GM19043 (cell line): ENCODE measurements at regions not wholly inside any gene's neighbourhood (a gene's known extent, or its start where the extent isn't known, plus 50 kb on each side); places are given as distances from the start of the nearest gene placed in this dataset.

ENCODE experiments used
- ATAC-seq: cut with Tn5 transposase; IDR thresholded peaks from one replicate; pipeline ENCODE4 v1.9.1; 2021; ENCODE audit warnings: low read depth; ENCODE audit not compliant: unreplicated experiment

DNA sequence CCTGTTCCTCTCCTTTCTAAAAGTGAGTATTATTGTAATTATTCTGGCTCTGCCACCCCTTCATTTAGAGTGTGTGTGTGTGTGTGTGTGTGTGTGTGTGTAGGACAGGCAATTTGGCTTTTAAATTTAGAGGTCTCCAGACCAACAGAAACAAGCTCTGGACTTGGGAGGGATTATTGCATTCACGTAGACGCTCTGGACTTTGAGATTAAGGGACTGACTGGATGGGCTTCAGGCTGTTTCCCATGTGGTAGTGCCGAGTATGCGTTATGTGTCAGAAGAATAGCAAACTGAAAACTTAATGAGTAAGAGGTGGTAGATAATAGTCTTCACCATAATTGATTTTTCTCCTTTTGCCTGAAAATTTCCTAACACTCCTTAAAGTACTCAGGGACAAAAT, 281.9 kb downstream of the USP25 start:
- no peak for ATAC-seq

GRCh38 chr21:16013570-16013969, 283.8 kb downstream of the USP25 start:
- no peak for ATAC-seq

DNA sequence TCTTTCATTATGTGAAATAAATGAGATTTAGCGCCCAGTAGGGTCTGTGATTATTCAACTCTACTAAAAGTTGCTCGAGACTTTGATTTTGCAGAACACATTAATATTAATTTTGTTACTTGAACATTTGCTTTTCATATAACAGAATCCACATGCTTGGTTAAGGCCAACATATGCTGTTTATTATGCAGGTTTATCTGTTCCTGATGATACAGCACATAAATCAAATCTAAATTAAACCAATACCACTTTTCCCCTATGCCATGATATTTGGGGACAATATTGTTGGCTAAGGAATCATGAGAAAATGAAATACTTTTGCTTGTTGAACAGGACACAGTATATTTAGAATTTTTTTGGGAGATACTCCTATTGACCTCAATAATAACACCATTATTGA, 291.1 kb downstream of the USP25 start:
- no peak for ATAC-seq

DNA sequence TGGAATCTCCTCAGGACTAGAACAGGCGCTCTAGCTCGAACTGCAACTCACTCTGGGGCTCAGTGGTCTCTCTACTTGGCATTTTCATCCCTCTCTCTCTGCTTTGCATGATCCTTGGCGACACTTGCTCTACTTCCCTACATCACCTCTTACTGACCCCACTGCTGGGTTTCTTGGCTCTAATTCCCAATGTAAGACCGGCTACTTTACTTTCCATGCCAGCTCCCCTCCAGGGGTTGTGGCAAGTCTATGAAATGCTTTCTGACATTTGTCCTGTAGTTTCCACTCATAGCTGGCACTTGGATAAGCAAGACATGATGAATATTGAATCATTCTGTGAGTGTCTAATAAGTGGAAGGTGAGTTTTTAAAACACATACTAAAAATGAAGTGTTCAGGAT, 292.3 kb downstream of the USP25 start:
- no peak for ATAC-seq

GRCh38 chr21:16022921-16023320, 293.1 kb downstream of the USP25 start:
- ATAC-seq, result no peak

DNA sequence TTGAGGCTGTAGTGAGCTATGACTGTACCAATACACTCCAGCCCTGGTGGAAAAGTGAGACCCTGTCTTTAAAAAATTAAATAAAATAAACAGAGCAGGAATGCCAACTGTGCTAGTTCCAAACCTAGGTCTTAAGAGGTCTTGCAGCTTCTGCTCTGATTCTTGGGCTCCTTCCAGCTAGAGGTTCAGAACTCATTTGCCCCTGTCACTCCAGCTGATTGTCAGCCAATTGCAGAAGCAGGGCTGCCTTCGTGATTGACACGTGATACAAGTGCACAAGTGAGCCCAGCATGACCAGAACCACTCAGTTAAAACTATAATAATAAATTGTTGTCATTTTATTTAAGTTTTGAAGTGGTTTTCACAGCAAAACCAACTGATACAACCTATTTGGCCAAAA, 298.4 kb downstream of the USP25 start:
- ATAC-seq, result no peak

DNA sequence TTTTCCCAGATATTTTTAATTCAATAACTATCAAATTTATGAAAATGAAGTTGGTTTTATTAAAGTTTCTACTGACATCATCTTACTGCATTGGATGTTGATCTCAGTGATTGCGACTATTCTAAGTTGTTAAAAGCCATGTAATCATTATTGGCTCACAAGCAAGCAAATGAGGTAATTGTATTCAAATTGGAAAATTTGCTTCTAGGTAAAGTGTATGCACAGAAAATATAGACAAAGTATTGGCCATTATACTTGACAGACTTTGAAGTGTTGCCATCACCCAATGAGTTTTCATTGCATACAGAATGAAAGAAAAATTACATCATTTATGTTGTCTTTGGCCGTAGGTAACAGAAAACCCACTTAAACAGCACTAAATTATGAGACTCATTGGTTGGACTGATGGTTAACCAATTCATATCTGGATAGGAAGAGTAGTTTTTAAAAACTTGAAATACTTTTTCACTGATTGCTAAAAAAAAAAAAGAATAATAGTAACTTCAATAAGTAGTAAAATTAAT, 299.2 kb downstream of the USP25 start:
- ATAC-seq, result no peak

GRCh38 chr21:16033193-16033592, 303.4 kb downstream of the USP25 start:
- no peak for ATAC-seq

DNA sequence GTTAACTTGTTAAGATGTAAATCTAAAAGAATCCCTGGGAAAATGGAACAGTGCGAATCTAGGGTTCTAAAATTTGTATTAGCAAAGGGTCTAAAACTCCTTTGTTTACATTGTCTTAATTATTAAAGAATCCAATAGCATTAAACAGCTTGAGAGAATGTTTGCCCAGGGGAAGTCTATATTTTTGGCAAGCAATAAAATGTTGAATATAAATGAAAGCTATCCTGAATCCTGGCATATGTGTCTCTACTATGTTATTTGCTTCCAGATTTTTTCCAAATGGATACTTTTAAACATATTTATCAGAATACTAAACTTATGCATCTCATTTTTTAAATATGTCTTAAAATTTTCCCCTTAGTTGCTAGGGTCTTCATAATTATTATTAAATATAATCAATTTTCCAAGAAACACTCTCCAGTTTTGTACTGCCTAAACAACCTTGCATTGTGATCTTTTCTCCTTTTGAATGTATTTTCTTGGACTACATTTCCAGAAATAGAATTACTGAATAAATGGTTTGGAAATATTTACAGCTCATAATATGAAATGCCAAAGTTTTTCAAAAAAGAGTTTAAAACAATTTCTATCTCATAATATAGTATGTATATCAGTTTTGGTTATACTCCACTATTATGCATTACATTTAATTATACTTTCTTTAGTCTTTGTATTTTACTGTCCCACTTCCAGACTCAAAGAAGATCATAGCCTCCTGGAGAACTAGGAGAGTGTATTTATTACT, 304.8 kb downstream of the USP25 start:
- no peak for ATAC-seq

DNA sequence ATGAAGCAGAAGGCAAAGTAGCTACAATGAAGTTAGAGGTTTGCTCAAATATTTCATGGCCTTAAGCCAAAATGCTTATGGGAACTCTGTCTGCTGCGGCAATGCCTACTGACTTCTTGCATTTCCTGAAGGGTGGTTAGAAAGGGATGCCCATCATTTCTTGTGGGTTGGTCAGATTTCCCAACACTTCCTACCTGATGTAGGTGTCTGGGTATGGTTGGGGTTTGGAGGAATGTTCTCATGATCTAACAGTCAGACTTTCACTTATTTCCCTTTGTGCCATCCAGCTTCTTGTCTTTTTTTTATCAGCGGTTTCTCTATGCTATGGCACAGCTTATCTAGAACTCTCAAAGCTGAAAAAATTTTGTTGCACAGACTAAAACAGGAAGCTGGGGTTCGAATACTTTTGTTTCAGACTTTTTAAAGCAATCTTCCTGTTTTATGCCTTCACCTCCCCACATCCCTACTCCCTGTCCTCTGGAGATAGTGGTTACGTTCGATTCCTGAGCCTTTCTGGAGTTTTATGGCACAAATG, 307.7 kb downstream of the USP25 start:
- ATAC-seq, result no peak

GRCh38 chr21:16040601-16041000, 310.8 kb downstream of the USP25 start:
- no peak for ATAC-seq

- no peak for ATAC-seq
These were observed 314.9 kb downstream of the USP25 start for GRCh38 chr21:16044676-16045075.

DNA sequence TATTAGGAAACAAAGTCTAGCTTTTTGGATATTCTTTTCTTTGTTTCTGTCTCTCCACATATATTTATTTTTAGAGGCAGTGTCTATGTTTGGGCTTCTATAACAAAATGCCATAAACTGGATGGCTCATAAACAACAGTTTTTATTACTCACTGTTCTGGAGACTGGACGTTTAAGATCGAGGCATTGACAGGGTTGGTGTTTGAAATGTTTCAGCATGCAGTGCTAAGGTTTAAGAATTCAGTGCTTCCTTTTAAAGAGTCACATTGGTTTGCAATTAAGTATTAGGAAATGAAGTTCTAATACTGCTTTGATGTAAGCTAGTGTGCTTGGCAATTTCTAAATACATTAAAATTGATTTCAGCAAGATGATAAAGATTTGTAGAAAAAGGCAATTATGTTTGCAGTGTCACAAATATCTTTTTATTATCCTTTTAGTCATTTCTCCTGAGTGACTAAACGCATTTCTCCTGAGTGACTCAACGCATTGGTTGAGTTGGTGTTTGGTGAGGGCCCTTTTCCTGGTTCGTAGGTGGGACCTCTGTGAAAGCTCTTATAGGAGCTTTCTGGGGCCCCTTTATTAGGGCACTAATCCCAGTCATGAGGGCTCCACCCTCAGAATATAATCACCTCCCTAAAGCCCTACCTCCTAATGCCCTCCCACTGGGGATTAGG, 317.0 kb downstream of the USP25 start:
- ATAC-seq, result no peak

- ATAC-seq, result no peak
These were observed 318.1 kb downstream of the USP25 start for GRCh38 chr21:16047904-16048303.

DNA sequence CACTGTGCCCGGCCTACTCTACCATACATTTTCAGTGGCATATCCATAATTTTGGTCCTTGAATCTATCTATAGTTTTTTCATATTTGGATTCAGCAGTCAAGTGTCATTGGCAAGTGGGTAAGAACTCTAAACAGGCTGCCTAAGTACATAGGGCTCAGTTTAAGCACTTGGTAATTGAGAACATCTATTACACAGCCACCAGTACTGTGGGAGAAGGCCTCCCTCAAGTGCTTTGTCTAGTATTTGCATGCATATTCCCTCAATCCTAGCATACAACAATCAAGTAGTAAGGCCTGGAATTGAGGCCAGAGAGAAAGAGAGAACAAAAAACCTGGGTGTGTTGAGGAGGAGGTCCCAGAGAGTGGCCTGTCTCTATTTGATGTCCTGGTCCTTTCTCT, 325.2 kb downstream of the USP25 start:
- no peak for ATAC-seq

DNA sequence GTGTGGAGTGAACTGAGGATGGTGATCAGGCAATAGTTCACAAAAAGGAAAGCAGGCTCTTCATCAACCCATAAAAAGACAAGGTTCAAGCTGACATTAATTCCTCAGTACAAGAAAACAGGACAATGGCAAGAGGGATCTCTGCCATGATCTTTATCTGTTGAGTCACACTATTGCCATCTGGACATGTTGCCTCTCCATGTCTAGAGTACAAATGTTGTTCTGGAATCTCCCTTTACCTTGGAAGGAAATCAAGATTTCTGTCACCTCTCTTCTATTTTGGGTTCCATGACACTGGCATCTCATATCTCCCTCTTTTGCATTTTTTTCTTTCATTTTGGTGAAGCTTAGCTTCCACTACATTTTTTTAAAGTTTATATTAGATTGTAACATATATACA, 329.1 kb downstream of the USP25 start:
- ATAC-seq, result no peak

- no peak for ATAC-seq
These were observed 330.2 kb downstream of the USP25 start for GRCh38 chr21:16059981-16060380.

DNA sequence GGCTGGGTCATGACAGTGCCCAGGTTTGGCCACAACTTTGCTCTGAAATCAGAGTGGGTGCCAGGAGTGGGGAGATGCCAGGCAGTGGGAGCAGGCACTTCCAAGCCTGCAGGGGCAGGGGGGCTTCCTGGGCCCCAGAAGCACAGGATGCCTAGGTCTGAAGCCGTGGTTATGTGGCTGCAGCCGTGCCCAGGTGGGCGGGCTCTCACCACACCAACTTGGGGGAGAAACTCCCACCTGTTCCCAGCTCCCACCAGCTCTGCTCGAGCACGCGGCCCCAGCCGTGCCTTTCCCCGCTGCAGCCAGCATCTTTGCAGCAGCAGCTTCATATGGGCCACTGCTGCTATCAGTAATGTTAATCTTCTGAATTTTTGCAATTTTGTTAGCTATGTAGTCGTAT, 331.4 kb downstream of the USP25 start:
- ATAC-seq, result no peak

- no peak for ATAC-seq
These were observed 339.7 kb downstream of the USP25 start for GRCh38 chr21:16069178-16070112.

- no peak for ATAC-seq
These were observed 340.4 kb downstream of the USP25 start for GRCh38 chr21:16070207-16070651.

GRCh38 chr21:16071092-16071491, 341.3 kb downstream of the USP25 start:
- ATAC-seq, result no peak
